ENCODE measurements at regions not wholly inside any gene's neighbourhood (a gene's known extent, or its start where the extent isn't known, plus 50 kb on each side); places are given as distances from the start of the nearest gene placed in this dataset.
"Not testable (repeated sequence)": the region's sequence is repeated elsewhere in the genome, so short reads cannot be mapped to it uniquely, and the experiment has no call there.

DNA sequence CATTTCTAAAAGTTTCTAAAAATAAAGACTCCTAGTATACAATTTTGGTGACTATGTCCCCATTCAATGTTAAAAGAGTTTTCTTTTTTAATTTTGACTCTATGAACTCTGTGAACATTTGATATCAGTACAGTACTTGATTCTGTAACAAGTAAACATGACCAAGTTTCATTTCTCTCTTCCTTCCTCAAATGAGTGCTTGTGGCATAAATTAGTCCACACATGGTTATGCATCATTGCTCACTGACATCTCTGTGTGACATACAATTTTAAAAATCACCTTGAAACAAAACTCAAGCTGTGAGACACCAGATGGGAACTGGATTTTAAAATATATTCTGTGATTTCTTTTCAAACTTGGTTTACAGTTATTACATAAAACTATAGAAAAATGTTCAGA is 253.9 kb upstream of the MDGA2 start:
- H3K4me1 Mint-ChIP-seq (ENCODE audit: low read depth) = no peaks in the 10 kb centered on the region
- no peak overlapping the region for H3K4me3 Mint-ChIP-seq (ENCODE audit: unreplicated experiment)
- DNase-seq (ENCODE audit: low spot score) = no peak
- no peaks in the 10 kb centered on the region for H3K36me3 Mint-ChIP-seq (ENCODE audit: low read depth)
- H3K9me3 Mint-ChIP-seq (ENCODE audit: low read depth) = peaks cover 8% of the 10 kb centered on the region
- peaks cover 2% of the 10 kb centered on the region for H3K27me3 Mint-ChIP-seq (ENCODE audit: low read depth)
- TF ChIP-seq, protein P1, sequence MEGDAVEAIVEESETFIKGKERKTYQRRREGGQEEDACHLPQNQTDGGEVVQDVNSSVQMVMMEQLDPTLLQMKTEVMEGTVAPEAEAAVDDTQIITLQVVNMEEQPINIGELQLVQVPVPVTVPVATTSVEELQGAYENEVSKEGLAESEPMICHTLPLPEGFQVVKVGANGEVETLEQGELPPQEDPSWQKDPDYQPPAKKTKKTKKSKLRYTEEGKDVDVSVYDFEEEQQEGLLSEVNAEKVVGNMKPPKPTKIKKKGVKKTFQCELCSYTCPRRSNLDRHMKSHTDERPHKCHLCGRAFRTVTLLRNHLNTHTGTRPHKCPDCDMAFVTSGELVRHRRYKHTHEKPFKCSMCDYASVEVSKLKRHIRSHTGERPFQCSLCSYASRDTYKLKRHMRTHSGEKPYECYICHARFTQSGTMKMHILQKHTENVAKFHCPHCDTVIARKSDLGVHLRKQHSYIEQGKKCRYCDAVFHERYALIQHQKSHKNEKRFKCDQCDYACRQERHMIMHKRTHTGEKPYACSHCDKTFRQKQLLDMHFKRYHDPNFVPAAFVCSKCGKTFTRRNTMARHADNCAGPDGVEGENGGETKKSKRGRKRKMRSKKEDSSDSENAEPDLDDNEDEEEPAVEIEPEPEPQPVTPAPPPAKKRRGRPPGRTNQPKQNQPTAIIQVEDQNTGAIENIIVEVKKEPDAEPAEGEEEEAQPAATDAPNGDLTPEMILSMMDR (IDR thresholded peaks at IDR 0.05) = no peak
- H3K27ac Mint-ChIP-seq (ENCODE audit: unreplicated experiment) = no peak overlapping the region

DNA sequence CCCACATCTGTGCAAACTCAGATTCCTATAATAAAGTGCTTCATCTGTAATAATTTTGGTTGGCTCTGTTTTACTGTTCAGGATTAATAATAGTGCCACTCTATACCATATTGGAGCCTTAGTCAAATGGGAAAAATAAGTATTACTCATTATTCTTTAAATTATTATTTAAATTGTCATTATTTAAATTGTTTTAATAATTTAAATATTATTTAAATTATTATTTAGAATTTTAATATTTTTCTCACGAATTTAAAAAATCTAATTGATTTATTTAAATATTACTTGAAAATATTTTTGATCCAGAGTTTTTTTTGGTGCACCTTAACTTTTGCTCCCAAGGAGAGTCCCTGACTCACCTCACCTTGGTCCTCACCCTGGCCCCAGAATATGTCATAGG is 245.7 kb upstream of the MDGA2 start:
- H3K27me3 Mint-ChIP-seq (ENCODE audit: low read depth) = peaks cover 9% of the 10 kb centered on the region
- peaks cover 14% of the 10 kb centered on the region for H3K9me3 Mint-ChIP-seq (ENCODE audit: low read depth)

DNA sequence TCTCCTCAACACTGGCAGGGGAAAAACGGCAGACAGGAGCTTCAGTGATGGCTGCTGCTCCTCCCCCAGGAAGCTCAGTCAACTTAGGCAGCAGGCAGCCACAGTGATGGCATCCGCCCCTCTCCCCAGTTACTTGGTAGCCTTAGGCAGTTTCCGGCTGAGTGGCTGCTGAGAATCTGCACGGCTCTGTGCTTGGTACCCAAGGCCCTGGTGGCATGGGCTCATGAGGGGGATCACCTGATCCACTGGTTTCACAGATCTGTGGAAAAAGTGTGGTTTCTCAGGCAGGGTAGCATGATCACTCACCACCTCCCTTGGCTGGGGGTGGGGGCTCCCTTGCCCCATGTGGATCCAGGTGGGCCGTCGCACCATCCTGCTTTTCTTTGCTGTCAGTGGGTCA is 244.6 kb upstream of the MDGA2 start:
- Mint-ChIP-seq H3K36me3 (ENCODE audit: low read depth) (no peaks in the 10 kb centered on the region), H3K27ac (ENCODE audit: unreplicated experiment) (no peak overlapping the region), H3K27me3 (ENCODE audit: low read depth) (peaks cover 11% of the 10 kb centered on the region), H3K4me3 (ENCODE audit: unreplicated experiment) (no peak overlapping the region), H3K4me1 (ENCODE audit: low read depth) (no peaks in the 10 kb centered on the region), H3K9me3 (ENCODE audit: low read depth) (peaks cover 8% of the 10 kb centered on the region)
- DNase-seq (ENCODE audit: low spot score) = peak; percentile 38
- TF ChIP-seq, protein P1 (IDR thresholded peaks at IDR 0.05) = no peak

More for the DNA sequence above, 245.7 kb upstream of the MDGA2 start:
- H3K4me1 Mint-ChIP-seq (ENCODE audit: low read depth) = no peaks in the 10 kb centered on the region
- DNase-seq (ENCODE audit: low spot score) = no peak
- H3K4me3 Mint-ChIP-seq (ENCODE audit: unreplicated experiment) = no peak overlapping the region
- no peaks in the 10 kb centered on the region for H3K36me3 Mint-ChIP-seq (ENCODE audit: low read depth)
- TF ChIP-seq, protein P1 (IDR thresholded peaks at IDR 0.05) = no peak
- H3K27ac Mint-ChIP-seq (ENCODE audit: unreplicated experiment) = no peak overlapping the region

GRCh38 chr14:47919334-47919846 is 244.0 kb upstream of the MDGA2 start:
- TF ChIP-seq, protein P1 (IDR thresholded peaks at IDR 0.05) = no peak
- H3K4me3 Mint-ChIP-seq (ENCODE audit: unreplicated experiment) = no peak overlapping the region
- no peaks in the 10 kb centered on the region for H3K36me3 Mint-ChIP-seq (ENCODE audit: low read depth)
- H3K27ac Mint-ChIP-seq (ENCODE audit: unreplicated experiment) = no peak overlapping the region
- no peaks in the 10 kb centered on the region for H3K4me1 Mint-ChIP-seq (ENCODE audit: low read depth)
- DNase-seq (ENCODE audit: low spot score) = no peak
- peaks cover 8% of the 10 kb centered on the region for H3K9me3 Mint-ChIP-seq (ENCODE audit: low read depth)
- H3K27me3 Mint-ChIP-seq (ENCODE audit: low read depth) = peaks cover 14% of the 10 kb centered on the region

DNA sequence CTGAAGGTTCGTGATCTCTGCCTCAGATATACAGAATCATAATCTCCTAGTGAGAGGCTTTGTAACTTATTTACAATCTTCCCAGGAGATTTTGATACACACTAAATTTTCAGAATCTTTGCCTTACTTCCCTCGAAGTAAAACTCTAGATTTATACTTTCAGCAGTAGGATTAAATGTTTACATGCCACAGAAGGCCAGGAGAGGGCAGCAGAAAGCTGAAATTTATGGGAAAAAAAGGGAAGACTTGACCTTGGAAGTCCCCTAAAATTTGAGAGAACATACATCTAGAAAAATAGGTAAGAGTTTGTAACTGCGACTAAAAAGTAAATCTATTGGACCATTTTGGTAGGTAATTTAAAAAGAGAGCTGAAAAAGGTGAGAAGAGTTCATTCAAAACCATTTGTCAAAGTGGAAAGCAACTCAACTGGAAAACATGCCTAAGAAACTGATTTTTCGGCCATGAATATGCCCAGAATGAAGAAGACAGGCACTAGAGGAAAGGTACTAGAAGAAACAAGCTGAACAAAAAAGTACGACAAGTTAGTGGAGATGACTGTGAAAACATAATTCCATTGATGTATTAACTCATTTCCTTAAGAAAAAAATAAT is 242.0 kb upstream of the MDGA2 start:
- no peak overlapping the region for H3K4me3 Mint-ChIP-seq (ENCODE audit: unreplicated experiment)
- no peaks in the 10 kb centered on the region for H3K36me3 Mint-ChIP-seq (ENCODE audit: low read depth)
- TF ChIP-seq, protein P1 (IDR thresholded peaks at IDR 0.05) = peak; percentile 82
- H3K9me3 Mint-ChIP-seq (ENCODE audit: low read depth) = no peaks in the 10 kb centered on the region
- H3K27me3 Mint-ChIP-seq (ENCODE audit: low read depth) = peaks cover 14% of the 10 kb centered on the region
- no peak overlapping the region for H3K27ac Mint-ChIP-seq (ENCODE audit: unreplicated experiment)
- no peak for DNase-seq (ENCODE audit: low spot score)
- no peaks in the 10 kb centered on the region for H3K4me1 Mint-ChIP-seq (ENCODE audit: low read depth)

GRCh38 chr14:47901141-47901540 is 225.7 kb upstream of the MDGA2 start:
- peak overlapping the region; percentile 90 for H3K27ac Mint-ChIP-seq (ENCODE audit: unreplicated experiment)
- not testable (repeated sequence) for H3K9me3 Mint-ChIP-seq (ENCODE audit: low read depth); H3K27me3 Mint-ChIP-seq (ENCODE audit: low read depth); DNase-seq (ENCODE audit: low spot score); H3K36me3 Mint-ChIP-seq (ENCODE audit: low read depth); H3K4me1 Mint-ChIP-seq (ENCODE audit: low read depth)
- H3K4me3 Mint-ChIP-seq (ENCODE audit: unreplicated experiment) = peak overlapping the region; percentile 78

Data from chondrocyte (in vitro differentiated cells).